Neural progenitor cell (in vitro differentiated cells): ENCODE measurements at regions not wholly inside any gene's neighbourhood (a gene's known extent, or its start where the extent isn't known, plus 50 kb on each side); places are given as distances from the start of the nearest gene placed in this dataset.

Experiments used
- EZH2 ChIP-seq: fragments of 200-600 bp; sonication (generic); IDR thresholded peaks from 2 replicates; pipeline ENCODE4 v1.6.1; 2017; ENCODE audit warnings: antibody characterized with exemption, mild to moderate bottlenecking, moderate library complexity
- TF ChIP-seq, protein P1 (sequence below): fragments of 200-600 bp; sonication (generic); IDR thresholded peaks from 2 replicates; pipeline ENCODE4 v1.5.1; 2017; ENCODE audit warnings: antibody characterized with exemption, mild to moderate bottlenecking

DNA sequence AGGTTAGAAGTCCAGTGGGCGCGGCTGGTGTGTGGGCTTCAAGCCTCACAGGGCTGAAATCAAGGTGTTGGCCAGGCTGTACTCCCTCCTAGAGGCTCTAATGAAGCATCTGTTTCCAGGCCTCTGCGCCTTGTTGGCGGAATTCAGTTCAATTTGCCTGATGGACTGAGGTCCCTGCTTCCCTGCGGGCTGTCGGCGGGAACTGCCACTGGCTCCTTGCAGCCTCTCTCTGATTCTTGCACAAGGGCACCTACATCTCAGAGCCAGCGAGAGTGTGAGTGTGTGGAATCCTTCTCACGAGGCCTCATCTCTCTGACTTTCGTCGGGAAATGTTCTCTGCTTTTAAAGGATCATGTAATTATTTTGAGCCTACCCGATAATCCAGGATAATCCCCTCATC is 128.6 kb downstream of the DLEU7 start:
- no peak for TF ChIP-seq EZH2
- TF ChIP-seq, protein P1, sequence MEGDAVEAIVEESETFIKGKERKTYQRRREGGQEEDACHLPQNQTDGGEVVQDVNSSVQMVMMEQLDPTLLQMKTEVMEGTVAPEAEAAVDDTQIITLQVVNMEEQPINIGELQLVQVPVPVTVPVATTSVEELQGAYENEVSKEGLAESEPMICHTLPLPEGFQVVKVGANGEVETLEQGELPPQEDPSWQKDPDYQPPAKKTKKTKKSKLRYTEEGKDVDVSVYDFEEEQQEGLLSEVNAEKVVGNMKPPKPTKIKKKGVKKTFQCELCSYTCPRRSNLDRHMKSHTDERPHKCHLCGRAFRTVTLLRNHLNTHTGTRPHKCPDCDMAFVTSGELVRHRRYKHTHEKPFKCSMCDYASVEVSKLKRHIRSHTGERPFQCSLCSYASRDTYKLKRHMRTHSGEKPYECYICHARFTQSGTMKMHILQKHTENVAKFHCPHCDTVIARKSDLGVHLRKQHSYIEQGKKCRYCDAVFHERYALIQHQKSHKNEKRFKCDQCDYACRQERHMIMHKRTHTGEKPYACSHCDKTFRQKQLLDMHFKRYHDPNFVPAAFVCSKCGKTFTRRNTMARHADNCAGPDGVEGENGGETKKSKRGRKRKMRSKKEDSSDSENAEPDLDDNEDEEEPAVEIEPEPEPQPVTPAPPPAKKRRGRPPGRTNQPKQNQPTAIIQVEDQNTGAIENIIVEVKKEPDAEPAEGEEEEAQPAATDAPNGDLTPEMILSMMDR, result no peak
